Amniotic stem cell (primary cell): ENCODE measurements at regions not wholly inside any gene's neighbourhood (a gene's known extent, or its start where the extent isn't known, plus 50 kb on each side); places are given as distances from the start of the nearest gene placed in this dataset.
A peak's percentile ranks its signal among the peaks of the same experiment; 100 is the strongest.
"Not testable (repeated sequence)": the region's sequence is repeated elsewhere in the genome, so short reads cannot be mapped to it uniquely, and the experiment has no call there.

ENCODE experiments used
- DNase-seq: peaks from one replicate; lab custom pipeline; 2025; lab: John Stamatoyannopoulos, UW

- DNase-seq = no peak
These were observed 187.5 kb upstream of the KL start for GRCh38 chr13:32828711-32829110.

- no peak for DNase-seq
These were observed 187.0 kb upstream of the KL start for GRCh38 chr13:32829269-32829668.

- peak; percentile 5 for DNase-seq
These were observed 186.4 kb upstream of the KL start for GRCh38 chr13:32829676-32830335.

GRCh38 chr13:32830336-32831031, 185.7 kb upstream of the KL start:
- DNase-seq = no peak

- DNase-seq = no peak
These were observed 178.8 kb upstream of the KL start for GRCh38 chr13:32837307-32837972.

GRCh38 chr13:32837973-32838927, 178.0 kb upstream of the KL start:
- no peak for DNase-seq

GRCh38 chr13:32838945-32839344, 177.3 kb upstream of the KL start:
- DNase-seq = no peak

GRCh38 chr13:32840113-32840512, 176.1 kb upstream of the KL start:
- no peak for DNase-seq

GRCh38 chr13:32840989-32841713, 175.1 kb upstream of the KL start:
- no peak for DNase-seq

GRCh38 chr13:32845952-32846950, 170.0 kb upstream of the KL start:
- no peak for DNase-seq

- DNase-seq = not testable (repeated sequence)
These were observed 168.2 kb upstream of the KL start for GRCh38 chr13:32847976-32848375.

- no peak for DNase-seq
These were observed 166.9 kb upstream of the KL start for GRCh38 chr13:32849369-32849768.

- DNase-seq = no peak
These were observed 165.7 kb upstream of the KL start for GRCh38 chr13:32850316-32851052.

- no peak for DNase-seq
These were observed 164.8 kb upstream of the KL start for GRCh38 chr13:32851083-32852069.

GRCh38 chr13:32852526-32852925, 163.7 kb upstream of the KL start:
- DNase-seq = no peak

GRCh38 chr13:32857077-32857476, 159.1 kb upstream of the KL start:
- no peak for DNase-seq

GRCh38 chr13:32857689-32858088, 158.5 kb upstream of the KL start:
- no peak for DNase-seq

GRCh38 chr13:32859707-32860292, 156.4 kb upstream of the KL start:
- DNase-seq = no peak
